PC-9 (cell line): ENCODE measurements at regions not wholly inside any gene's neighbourhood (a gene's known extent, or its start where the extent isn't known, plus 50 kb on each side); places are given as distances from the start of the nearest gene placed in this dataset.

ENCODE experiments used
- CTCF ChIP-seq: fragments of 200-600 bp; sonication (generic); conservative IDR thresholded peaks from 2 replicates; pipeline ENCODE4 v1.6.1; 2017; ENCODE audit warnings: mixed run types, antibody characterized with exemption, mild to moderate bottlenecking, moderate library complexity
- EZH2 ChIP-seq: fragments of 200-600 bp; sonication (generic); IDR thresholded peaks from 2 replicates; pipeline ENCODE4 v1.8.0; 2017; ENCODE audit warnings: antibody characterized with exemption, low read depth

- TF ChIP-seq CTCF (no peak), EZH2 (no peak)
These were observed 59.4 kb upstream of the XPO1 start for GRCh38 chr2:61597300-61598289.
